HG02973 (cell line): ENCODE measurements at regions not wholly inside any gene's neighbourhood (a gene's known extent, or its start where the extent isn't known, plus 50 kb on each side); places are given as distances from the start of the nearest gene placed in this dataset.

ENCODE experiments used
- ATAC-seq: cut with Tn5 transposase; IDR thresholded peaks from one replicate; pipeline ENCODE4 v1.9.1; 2021; ENCODE audit warnings: moderate library complexity; ENCODE audit not compliant: unreplicated experiment

- ATAC-seq = no peak
These were observed 80.4 kb upstream of the PRKCQ start for GRCh38 chr10:6660460-6660859.

- no peak for ATAC-seq
These were observed 79.4 kb upstream of the PRKCQ start for GRCh38 chr10:6659451-6659850.

GRCh38 chr10:6657669-6658068 lies 77.6 kb upstream of the PRKCQ start:
- ATAC-seq = no peak

- no peak for ATAC-seq
These were observed 77.1 kb upstream of the PRKCQ start for GRCh38 chr10:6657196-6657595.

- ATAC-seq = no peak
These were observed 74.5 kb upstream of the PRKCQ start for GRCh38 chr10:6654571-6654970.

GRCh38 chr10:6650586-6650985 lies 70.5 kb upstream of the PRKCQ start:
- no peak for ATAC-seq

- no peak for ATAC-seq
These were observed 69.8 kb upstream of the PRKCQ start for GRCh38 chr10:6649903-6650302.

- no peak for ATAC-seq
These were observed 69.0 kb upstream of the PRKCQ start for GRCh38 chr10:6648894-6649720.

GRCh38 chr10:6647811-6648526 lies 67.9 kb upstream of the PRKCQ start:
- ATAC-seq = peak; percentile 80

- no peak for ATAC-seq
These were observed 63.9 kb upstream of the PRKCQ start for GRCh38 chr10:6643962-6644361.

- ATAC-seq = no peak
These were observed 62.8 kb upstream of the PRKCQ start for GRCh38 chr10:6642876-6643275.

GRCh38 chr10:6640433-6641040 lies 60.5 kb upstream of the PRKCQ start:
- no peak for ATAC-seq

GRCh38 chr10:6637053-6637452 lies 57.0 kb upstream of the PRKCQ start:
- no peak for ATAC-seq

GRCh38 chr10:6635784-6636183 lies 55.7 kb upstream of the PRKCQ start:
- ATAC-seq = no peak
